ENCODE measurements at regions not wholly inside any gene's neighbourhood (a gene's known extent, or its start where the extent isn't known, plus 50 kb on each side); places are given as distances from the start of the nearest gene placed in this dataset.

DNA sequence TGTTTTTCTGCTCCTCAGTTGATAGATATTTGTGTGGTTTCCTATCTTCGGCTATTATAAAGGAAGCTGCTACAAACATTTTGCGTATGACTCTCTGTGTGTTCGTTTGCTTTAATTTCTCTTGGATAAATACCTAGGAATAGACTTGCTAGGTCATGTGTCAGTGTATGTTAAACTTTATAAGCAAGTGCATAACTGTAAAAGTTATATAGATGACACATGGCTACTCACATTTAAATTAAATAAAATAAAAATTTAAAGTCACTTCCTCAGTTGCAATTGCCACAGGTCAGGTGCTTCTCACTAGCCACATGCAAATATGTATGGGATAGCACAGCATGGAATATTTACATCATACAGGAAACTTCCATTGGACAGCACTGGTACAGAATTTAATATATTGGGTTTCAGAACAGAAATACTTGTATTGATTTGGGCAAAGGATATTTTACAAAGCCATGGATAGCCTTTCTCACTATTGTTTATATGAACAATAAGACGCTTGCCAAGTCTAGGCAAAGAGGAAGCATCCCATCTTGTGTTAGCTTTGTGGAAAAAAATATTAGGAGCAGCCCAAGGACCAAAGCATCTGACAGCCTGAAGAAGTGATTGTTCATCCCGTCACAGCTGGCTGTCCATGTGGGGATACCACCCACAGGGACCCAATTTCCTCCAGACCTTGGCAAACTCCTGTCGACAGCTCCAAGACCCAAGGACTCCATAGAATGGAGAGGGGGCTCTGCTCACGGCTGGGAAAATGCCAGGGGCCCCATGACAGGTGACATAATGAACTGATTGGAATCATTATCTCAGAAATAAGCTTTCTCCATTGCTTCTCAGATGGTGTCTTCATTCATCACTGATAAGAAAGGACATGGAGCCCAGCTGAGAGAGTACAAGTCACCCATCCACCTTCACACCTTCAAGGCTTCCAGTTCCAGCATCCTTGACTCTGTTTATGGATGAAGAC is 196.7 kb downstream of the SH3BP4 start:
- TF ChIP-seq, protein P1, sequence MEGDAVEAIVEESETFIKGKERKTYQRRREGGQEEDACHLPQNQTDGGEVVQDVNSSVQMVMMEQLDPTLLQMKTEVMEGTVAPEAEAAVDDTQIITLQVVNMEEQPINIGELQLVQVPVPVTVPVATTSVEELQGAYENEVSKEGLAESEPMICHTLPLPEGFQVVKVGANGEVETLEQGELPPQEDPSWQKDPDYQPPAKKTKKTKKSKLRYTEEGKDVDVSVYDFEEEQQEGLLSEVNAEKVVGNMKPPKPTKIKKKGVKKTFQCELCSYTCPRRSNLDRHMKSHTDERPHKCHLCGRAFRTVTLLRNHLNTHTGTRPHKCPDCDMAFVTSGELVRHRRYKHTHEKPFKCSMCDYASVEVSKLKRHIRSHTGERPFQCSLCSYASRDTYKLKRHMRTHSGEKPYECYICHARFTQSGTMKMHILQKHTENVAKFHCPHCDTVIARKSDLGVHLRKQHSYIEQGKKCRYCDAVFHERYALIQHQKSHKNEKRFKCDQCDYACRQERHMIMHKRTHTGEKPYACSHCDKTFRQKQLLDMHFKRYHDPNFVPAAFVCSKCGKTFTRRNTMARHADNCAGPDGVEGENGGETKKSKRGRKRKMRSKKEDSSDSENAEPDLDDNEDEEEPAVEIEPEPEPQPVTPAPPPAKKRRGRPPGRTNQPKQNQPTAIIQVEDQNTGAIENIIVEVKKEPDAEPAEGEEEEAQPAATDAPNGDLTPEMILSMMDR (IDR thresholded peaks at IDR 0.05 in 8 of 11, conservative IDR thresholded peaks at IDR 0.05 in 3 of 11): no peak
- TF ChIP-seq POLR2A (IDR thresholded peaks at IDR 0.05) (no peak), POLR2AphosphoS5 (IDR thresholded peaks at IDR 0.05) (no peak)
- 61 to 72% (median 68%) methylated on average over 6 to 7 of the region's 7 CpGs for WGBS, 5 donors
- Histone ChIP-seq H3K36me3 (no peaks in the 10 kb centered on the region), H3K27ac (no peak overlapping the region), H3K9me3 (no peaks in the 10 kb centered on the region), H3K4me3 (no peak overlapping the region), H3K27me3 (replicated peaks in 1 of 7) (peaks cover 0 to 62% (median 0%) of the 10 kb centered on the region in 7 donors), H3K4me1 (peaks cover 0 to 10% (median 0%) of the 10 kb centered on the region in 6 donors)
- intact Hi-C loops (cut with DNase I; ENCODE audit: low total_unique reads): no loop called here
- no peak for DNase-seq

DNA sequence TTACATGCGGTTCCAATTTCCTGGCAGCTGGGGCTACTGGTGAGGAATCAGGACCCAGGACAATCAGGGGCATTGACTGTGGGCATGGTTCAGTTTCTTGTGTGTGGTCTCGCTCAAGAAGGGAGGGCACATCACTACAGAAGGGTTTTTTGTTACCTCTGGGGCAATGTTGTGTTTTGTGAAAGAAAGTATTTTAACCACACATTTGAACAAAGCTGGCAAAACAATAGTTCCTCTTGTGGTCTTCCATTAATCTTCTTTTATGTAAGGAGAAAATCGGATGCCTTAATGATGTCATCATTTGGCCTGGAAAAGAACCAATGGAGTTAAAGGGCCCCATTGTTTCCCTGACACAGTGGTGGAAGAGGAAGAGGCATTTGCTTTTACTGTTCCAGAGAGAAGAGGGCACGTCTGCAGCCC is 197.4 kb downstream of the SH3BP4 start:
- Histone ChIP-seq H3K27ac (no peak overlapping the region), H3K9me3 (no peaks in the 10 kb centered on the region), H3K27me3 (replicated peaks in 1 of 7) (peaks cover 0 to 54% (median 0%) of the 10 kb centered on the region in 7 donors), H3K36me3 (no peaks in the 10 kb centered on the region), H3K4me1 (peaks cover 0 to 6% (median 0%) of the 10 kb centered on the region in 6 donors), H3K4me3 (no peak overlapping the region)
- no peak for DNase-seq
- TF ChIP-seq, protein P1 (IDR thresholded peaks at IDR 0.05 in 8 of 11, conservative IDR thresholded peaks at IDR 0.05 in 3 of 11): no peak
- TF ChIP-seq POLR2A (IDR thresholded peaks at IDR 0.05) (no peak), POLR2AphosphoS5 (IDR thresholded peaks at IDR 0.05) (no peak)
- intact Hi-C loops (cut with DNase I; ENCODE audit: low total_unique reads): no loop called here
- 48 to 62% (median 51%) methylated on average over 4 of the region's 4 CpGs for WGBS, 5 donors

- H3K36me3 ChIP-seq: no peaks in the 10 kb centered on the region
- peaks cover 0 to under 1% (median 0%) of the 10 kb centered on the region in 6 donors for H3K4me1 ChIP-seq
- intact Hi-C loops (cut with DNase I; ENCODE audit: low total_unique reads): no loop called here
- no peaks in the 10 kb centered on the region for H3K9me3 ChIP-seq
- 61 to 91% (median 76%) methylated on average over 1 of the region's 1 CpG for WGBS, 5 donors
- H3K27ac ChIP-seq: no peak overlapping the region
- TF ChIP-seq, protein P1 (IDR thresholded peaks at IDR 0.05 in 8 of 11, conservative IDR thresholded peaks at IDR 0.05 in 3 of 11): no peak
- TF ChIP-seq POLR2AphosphoS5 (IDR thresholded peaks at IDR 0.05): no peak
- TF ChIP-seq POLR2A (IDR thresholded peaks at IDR 0.05): no peak
- H3K4me3 ChIP-seq: no peak overlapping the region
- no peak for DNase-seq
- H3K27me3 ChIP-seq (replicated peaks in 1 of 7): peaks cover 0 to 53% (median 0%) of the 10 kb centered on the region in 7 donors
These were observed 197.9 kb downstream of the SH3BP4 start for GRCh38 chr2:235149736-235150135.

DNA sequence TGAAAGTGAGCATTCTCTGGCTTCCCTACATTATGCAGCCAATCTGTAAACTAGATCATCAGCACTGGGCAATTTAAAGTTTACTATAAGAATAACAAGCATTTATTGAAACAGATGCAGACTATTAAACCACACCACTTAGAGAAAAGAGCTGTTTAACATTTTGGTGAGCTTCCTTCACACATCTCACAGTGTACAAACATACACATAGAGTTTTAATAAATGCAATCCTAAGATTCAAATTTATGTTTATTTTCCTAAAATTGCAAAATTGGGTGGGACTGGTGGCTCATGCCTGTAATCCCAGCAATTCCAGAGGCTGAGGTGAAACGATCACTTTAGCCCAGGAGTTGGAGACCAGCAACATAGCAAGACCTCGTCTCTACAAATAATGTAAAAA is 199.3 kb downstream of the SH3BP4 start:
- 82 to 91% (median 88%) methylated on average over 2 of the region's 2 CpGs for WGBS, 5 donors
- peaks cover 0 to 61% (median 0%) of the 10 kb centered on the region in 7 donors for H3K27me3 ChIP-seq (replicated peaks in 1 of 7)
- no peak overlapping the region for H3K27ac ChIP-seq
- TF ChIP-seq, protein P1 (IDR thresholded peaks at IDR 0.05 in 8 of 11, conservative IDR thresholded peaks at IDR 0.05 in 3 of 11): no peak
- TF ChIP-seq POLR2AphosphoS5 (IDR thresholded peaks at IDR 0.05) (no peak), POLR2A (IDR thresholded peaks at IDR 0.05) (no peak)
- no peaks in the 10 kb centered on the region for H3K9me3 ChIP-seq
- no peak for DNase-seq
- H3K4me3 ChIP-seq: no peak overlapping the region
- no peaks in the 10 kb centered on the region for H3K4me1 ChIP-seq
- intact Hi-C loops (cut with DNase I; ENCODE audit: low total_unique reads): no loop called here
- no peaks in the 10 kb centered on the region for H3K36me3 ChIP-seq

Data from spleen (tissue), 11 donors.